Endothelial cell of umbilical vein (primary cell): ENCODE measurements at regions not wholly inside any gene's neighbourhood (a gene's known extent, or its start where the extent isn't known, plus 50 kb on each side); places are given as distances from the start of the nearest gene placed in this dataset.

Experiments
- BruUV-seq: library from RNA; stranded (reverse); fragments of 400-500 nt; replicated peaks from 2 replicates; lab custom pipeline; 2021; lab: Mats Ljungman, UMichigan
- CTCF ChIA-PET: fragments of 300-600, 350-600 bp; sonication (Branson Sonifier 250); formaldehyde crosslinking; loops from one replicate; lab custom pipeline; 2021; ENCODE audit warnings: antibody characterized with exemption, inconsistent platforms; lab: Charles Lee
- POLR2A ChIA-PET: fragments of 300-600, 350-600 bp; sonication (Branson Sonifier 250); formaldehyde crosslinking; loops from one replicate; lab custom pipeline; 2021; ENCODE audit warnings: antibody characterized with exemption, inconsistent platforms; lab: Charles Lee
- DNase-seq: peaks from one replicate; pipeline ENCODE4 v3.0.0-alpha.2; 2011; ENCODE audit warnings: low read depth, low spot score
- FAIRE-seq: peaks from 2 replicates; lab custom pipeline; 2011; peaks lifted over from hg19 to GRCh38; lab: Jason Lieb, UNC
- H2AFZ ChIP-seq: 2 replicates; pipeline ENCODE4 v1.6.0; 2012; ENCODE audit warnings: low read depth, low read length, control low read depth, inconsistent platforms
- H3K27ac ChIP-seq: 2 replicates; pipeline ENCODE4 v1.5.1; 2011; ENCODE audit warnings: low read depth, mild to moderate bottlenecking, control low read depth, low read length, moderate library complexity; ENCODE audit not compliant: insufficient read depth
- H3K27me3 ChIP-seq, 2 experiments: 2 replicates each; pipeline versions ENCODE4 v1.6.0 to v1.6.1; 2011; ENCODE audit warnings: low read length in 2 of 2, mixed read lengths in 1 of 2; ENCODE audit not compliant: control insufficient read depth in 2 of 2, insufficient read depth in 2 of 2
- H3K36me3 ChIP-seq, 2 experiments: 2 replicates in 1 of 2; 3 replicates in 1 of 2; pipeline ENCODE4 v1.5.1; 2011; ENCODE audit warnings: low read length in 2 of 2, mild to moderate bottlenecking in 1 of 2, moderate library complexity in 1 of 2; ENCODE audit not compliant: control insufficient read depth in 2 of 2, insufficient read depth in 2 of 2; ENCODE audit errors: extremely low read depth in 1 of 2
- H3K4me1 ChIP-seq: 3 replicates; pipeline ENCODE4 v1.5.1; 2011; ENCODE audit warnings: mild to moderate bottlenecking, low read length; ENCODE audit not compliant: control insufficient read depth, insufficient read depth; ENCODE audit errors: extremely low read depth
- H3K4me2 ChIP-seq: 2 replicates; pipeline ENCODE4 v1.6.1; 2011; ENCODE audit warnings: low read length, control low read depth, mixed read lengths; ENCODE audit not compliant: insufficient read depth
- H3K4me3 ChIP-seq, 3 experiments: fragments of 200-600 bp in 1 of 3; sonication (generic), shearing (Covaris generic) in 1 of 3; replicated peaks in 1 of 3; 2 replicates each; pipeline ENCODE4 v1.5.1; 2011 to 2016; ENCODE audit warnings: control low read depth in 3 of 3, low read length in 3 of 3, mild to moderate bottlenecking in 2 of 3, inconsistent platforms in 1 of 3, low read depth in 1 of 3, moderate library complexity in 1 of 3; ENCODE audit not compliant: insufficient read depth in 1 of 3
- H3K79me2 ChIP-seq: 2 replicates; pipeline ENCODE4 v1.6.0; 2012; ENCODE audit warnings: low read length, inconsistent platforms; ENCODE audit not compliant: control insufficient read depth, insufficient read depth
- H3K9ac ChIP-seq: replicated peaks from 2 replicates; pipeline ENCODE3; 2011; ENCODE audit warnings: low read length, control low read depth; ENCODE audit not compliant: insufficient read depth; ENCODE audit errors: extremely low read depth
- H3K9me1 ChIP-seq: replicated peaks from 3 replicates; pipeline ENCODE4 v1.6.0; 2011; ENCODE audit warnings: mild to moderate bottlenecking, low read length; ENCODE audit not compliant: control insufficient read depth, insufficient read depth; ENCODE audit errors: extremely low read depth
- H3K9me3 ChIP-seq: replicated peaks from 2 replicates; pipeline ENCODE4 v1.5.1; 2012; ENCODE audit warnings: low read length, inconsistent platforms; ENCODE audit not compliant: control insufficient read depth, insufficient read depth
- H4K20me1 ChIP-seq: replicated peaks from 2 replicates; pipeline ENCODE3; 2011; ENCODE audit warnings: mild to moderate bottlenecking, low read length; ENCODE audit not compliant: control insufficient read depth, insufficient read depth; ENCODE audit errors: extremely low read depth
- CTCF ChIP-seq, 2 donors: IDR thresholded peaks; 1 replicate in 1 of 2; 2 replicates in 1 of 2; pipeline ENCODE4 v1.5.1; 2011; ENCODE audit warnings: low read length in 2 of 2, mild to moderate bottlenecking in 2 of 2, moderate library complexity in 2 of 2, control low read depth in 1 of 2, inconsistent platforms in 1 of 2, low read depth in 1 of 2; ENCODE audit not compliant: insufficient read depth in 1 of 2; ENCODE audit errors: extremely low read depth in 1 of 2
- EZH2 ChIP-seq: IDR thresholded peaks from 2 replicates; pipeline ENCODE4 v1.6.1; 2012; ENCODE audit warnings: borderline replicate concordance, low read depth, mild to moderate bottlenecking, moderate library complexity, low read length, inconsistent platforms; ENCODE audit not compliant: severe bottlenecking
- FOS ChIP-seq: IDR thresholded peaks from 2 replicates; pipeline ENCODE4 v1.6.1; 2011; ENCODE audit warnings: mild to moderate bottlenecking, low read length, moderate library complexity, borderline replicate concordance; ENCODE audit not compliant: insufficient read depth
- GATA2 ChIP-seq: IDR thresholded peaks from 2 replicates; pipeline ENCODE4 v1.7.0; 2011; ENCODE audit warnings: low read depth, mild to moderate bottlenecking, moderate library complexity, mixed read lengths, low read length; ENCODE audit not compliant: insufficient read length, insufficient read depth
- JUN ChIP-seq: IDR thresholded peaks from 2 replicates; pipeline ENCODE4 v1.6.1; 2011; ENCODE audit warnings: borderline replicate concordance, low read depth; ENCODE audit not compliant: insufficient read length, insufficient read depth
- MAX ChIP-seq: IDR thresholded peaks from 2 replicates; pipeline ENCODE4 v1.6.1; 2011; ENCODE audit not compliant: insufficient read depth, insufficient read length
- POLR2A ChIP-seq: IDR thresholded peaks from 2 replicates; pipeline ENCODE4 v1.6.1; 2012; ENCODE audit warnings: low read depth, mild to moderate bottlenecking, control low read depth, low read length
- POLR2AphosphoS5 ChIP-seq: IDR thresholded peaks from 2 replicates; pipeline ENCODE4 v1.6.1; 2012; ENCODE audit warnings: low read depth, mild to moderate bottlenecking, control low read depth, low read length, moderate library complexity; ENCODE audit not compliant: insufficient read depth
- dilution Hi-C: fragments of 300-500 bp; cut with MboI; formaldehyde crosslinking; loops from one replicate; pipeline ENCODE4 v1.15.0; 2019; ENCODE audit warnings: low sequenced_read_pairs; ENCODE audit not compliant: extremely low pct_ligation_motif_present
- intact Hi-C: fragments of 100-400 bp; cut with micrococcal nuclease; formaldehyde crosslinking; loops from one replicate; pipeline ENCODE4 v1.10.0; 2022

DNA sequence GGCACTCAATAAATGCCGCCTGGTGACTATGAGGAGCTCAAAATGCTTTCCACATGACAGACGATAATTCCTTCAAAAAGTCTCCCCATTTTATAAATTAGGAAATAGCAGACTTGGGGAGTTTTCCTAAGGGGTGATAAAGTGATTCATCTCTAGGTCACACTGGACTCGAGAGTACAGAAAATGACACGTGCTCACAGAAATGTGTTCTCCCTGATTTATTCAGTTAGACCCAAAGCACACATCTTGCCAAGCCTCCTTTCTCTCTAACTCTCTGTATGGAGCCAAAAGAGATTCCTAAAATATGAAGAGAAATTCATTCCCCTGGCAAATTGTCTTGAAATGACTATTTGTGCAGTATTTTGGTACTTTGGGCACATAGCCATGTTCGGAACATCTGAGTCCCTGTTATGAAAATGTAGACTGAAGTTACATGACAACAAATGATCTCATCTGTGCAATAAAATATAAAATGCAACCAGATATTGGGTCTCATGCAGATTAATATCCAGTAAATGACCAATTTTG is 381.1 kb downstream of the TFAP2B start:
- FAIRE-seq: no peak

More for the DNA sequence above, 381.1 kb downstream of the TFAP2B start:
- H3K27ac ChIP-seq: no peak overlapping the region
- H3K9me1 ChIP-seq: no peaks in the 10 kb centered on the region
- intact Hi-C loops: no loop called here
- no TSS peak for BruUV-seq
- H3K27me3 ChIP-seq: no peaks in the 10 kb centered on the region
- dilution Hi-C loops: no loop called here
- no peak for TF ChIP-seq POLR2A
- no peak for TF ChIP-seq POLR2AphosphoS5
- no peak for TF ChIP-seq CTCF (IDR thresholded peaks at IDR 0.05; ENCODE audit: extremely low read depth in 1 of 2, insufficient read depth in 1 of 2, low read depth in 1 of 2, low read length in 2 of 2)
- no peak for TF ChIP-seq JUN
- no peak for TF ChIP-seq EZH2
- no peak for TF ChIP-seq MAX
- TF ChIP-seq FOS: no peak
- TF ChIP-seq GATA2: no peak
- no peak overlapping the region for H2AFZ ChIP-seq
- H4K20me1 ChIP-seq: no peaks in the 10 kb centered on the region
- H3K79me2 ChIP-seq: no peaks in the 10 kb centered on the region
- H3K9ac ChIP-seq: no peak overlapping the region
- H3K36me3 ChIP-seq: no peaks in the 10 kb centered on the region
- H3K9me3 ChIP-seq: peaks cover 2% of the 10 kb centered on the region
- H3K4me3 ChIP-seq: no peak overlapping the region
- H3K4me2 ChIP-seq: no peak overlapping the region
- H3K4me1 ChIP-seq: no peaks in the 10 kb centered on the region
- ChIA-PET CTCF (no interaction called here), POLR2A (no interaction called here)
- no peak for DNase-seq
